WI38 (cell line): ENCODE measurements at regions not wholly inside any gene's neighbourhood (a gene's known extent, or its start where the extent isn't known, plus 50 kb on each side); places are given as distances from the start of the nearest gene placed in this dataset.

Source experiments
- H3K4me3 ChIP-seq: 2 replicates; pipeline ENCODE4 v1.5.1; 2011; ENCODE audit warnings: low read depth, mild to moderate bottlenecking, control low read depth, low read length
- CTCF ChIP-seq: IDR thresholded peaks from 2 replicates; pipeline ENCODE4 v1.5.1; 2012; ENCODE audit warnings: low read depth, mild to moderate bottlenecking, control low read depth, low read length

GRCh38 chr1:65097076-65097475 lies 50.9 kb upstream of the AK4 start:
- no peak overlapping the region for H3K4me3 ChIP-seq
- no peak for TF ChIP-seq CTCF
